Heart right ventricle (tissue), 16 donors: ENCODE measurements at regions not wholly inside any gene's neighbourhood (a gene's known extent, or its start where the extent isn't known, plus 50 kb on each side); places are given as distances from the start of the nearest gene placed in this dataset.

Experiments used
- ATAC-seq, 8 donors: fragments of 200-7000 bp; cut with Tn5 transposase; one replicate each; pipeline ENCODE4 v1.9.1; 2020; ENCODE audit warnings: mild to moderate bottlenecking in 8 of 8, moderate library complexity in 8 of 8, moderate number of reproducible peaks in 1 of 8
- DNase-seq, 2 donors: peaks; one replicate each; pipeline ENCODE4 v3.0.0-alpha.2; 2020
- H3K27ac ChIP-seq, 10 donors: fragments of 200-600 bp; sonication (generic) in 2 of 10; one replicate each; pipeline versions ENCODE4 v1.5.0 to v1.8.0; 2020 to 2022; ENCODE audit warnings: mild to moderate bottlenecking in 3 of 10
- H3K27me3 ChIP-seq, 7 donors: fragments of 200-600 bp; one replicate each; pipeline ENCODE4 v1.8.0; 2021 to 2022; ENCODE audit warnings: mild to moderate bottlenecking in 2 of 7
- H3K36me3 ChIP-seq, 9 donors: fragments of 200-600 bp; sonication (generic) in 1 of 9; one replicate each; pipeline versions ENCODE4 v1.5.0 to v1.8.0; 2020 to 2022; ENCODE audit warnings: mild to moderate bottlenecking in 2 of 9
- H3K4me1 ChIP-seq, 9 donors: fragments of 200-600 bp; sonication (generic) in 1 of 9; one replicate each; pipeline versions ENCODE4 v1.5.0 to v1.8.0; 2020 to 2022; ENCODE audit warnings: mild to moderate bottlenecking in 4 of 9
- H3K4me3 ChIP-seq, 10 donors: fragments of 200-600 bp; sonication (generic) in 2 of 10; one replicate each; pipeline versions ENCODE4 v1.5.0 to v1.8.0; 2020 to 2022; ENCODE audit warnings: mild to moderate bottlenecking in 7 of 10, moderate library complexity in 2 of 10
- H3K9me3 ChIP-seq, 11 donors: fragments of 200-600 bp in 10 of 11; sonication (generic) in 2 of 11; one replicate each; pipeline versions ENCODE4 v1.5.0 to v1.8.0; 2013 to 2022; ENCODE audit warnings: mild to moderate bottlenecking in 2 of 11, control low read depth in 1 of 11, moderate library complexity in 1 of 11
- CTCF ChIP-seq, 9 donors: fragments of 200-600 bp; sonication (generic) in 2 of 9; IDR thresholded peaks; one replicate each; pipeline versions ENCODE4 v1.5.0 to v1.8.0; 2021 to 2022; ENCODE audit warnings: antibody characterized with exemption in 9 of 9, mild to moderate bottlenecking in 5 of 9, moderate library complexity in 1 of 9
- WGBS, 2 donors: extraction: QIAGEN DNeasy Blood & Tissue Kit; methylation state at CpG; one replicate each; pipeline ENCODE4 v1.1.7; 2013; ENCODE audit warnings: inconsistent platforms in 1 of 2; 5-methylcytosine and 5-hydroxymethylcytosine counted together
- intact Hi-C, 10 donors: fragments of 100-400 bp; cut with DNase I; formaldehyde crosslinking; loops; one replicate each; pipeline versions ENCODE4 v1.11.1 to v1.14.2; 2022
- donor health status: Arrhythmogenic right ventricular cardiomyopathy.
- donor health status: ischemic (EF 13 %, LVEDD 7.1; RV severe dilation, severe dysfunction).
- donor health status: healthy with polysubstance abuse.
- donor health status: DM: no; HTN: yes; CAD: no.
- donor health status: DM: no; HTN: no; CAD: no.
- donor health status: ischemic (EF 25% LVEDD 6.9; RV normal size, moderate dysfunction).
- donor health status: ischemic (EF 25% LVEDD 5.7; RV mildly dilated, moderate dysfunction).
- donor health status: healthy.
- donor health status: DM: yes; HTN: yes; CAD: no.
- donor health status: Ischemic cardiomyopathy.
- donor health status: ischemic (EF 35%, LVEDD 5.7; RV mildly dilated, moderate dysfunction).
- donor health status: nonischemic (EF 11% LVEDD 7.7; RV severe dilation, severe dysfunction).
- donor health status: DM: yes; HTN: yes; CAD: no.
- donor health status: PGD.
- donor health status: ischemic (EF 29% LVEDD 5.4; RV normal size, mild dysfunction).
- donor health status: nonischemic (EF 23%, LVEDD 6.1; RV moderate dilation, normal function).

- no peak for DNase-seq
- no peak for ATAC-seq
- no peak for TF ChIP-seq CTCF (IDR thresholded peaks at IDR 0.05)
- no peaks in the 10 kb centered on the region for H3K36me3 ChIP-seq
- no peaks in the 10 kb centered on the region for H3K4me1 ChIP-seq
- WGBS, 2 donors: 91 to 94% methylated on average over 3 of the region's 3 CpGs
- H3K27me3 ChIP-seq: no peaks in the 10 kb centered on the region
- no peak overlapping the region for H3K27ac ChIP-seq
- H3K9me3 ChIP-seq: peaks cover 0 to 9% (median 0%) of the 10 kb centered on the region in 11 donors
- intact Hi-C loops: no loop called here
- no peak overlapping the region for H3K4me3 ChIP-seq
Observed at GRCh38 chr13:42384265-42384664, 112.3 kb downstream of the AKAP11 start.

GRCh38 chr13:42388326-42388725, 116.4 kb downstream of the AKAP11 start:
- Histone ChIP-seq H3K4me1 (peaks cover 0 to 5% (median 0%) of the 10 kb centered on the region in 9 donors), H3K4me3 (no peak overlapping the region), H3K27ac (no peak overlapping the region), H3K27me3 (peaks cover 0 to 5% (median 0%) of the 10 kb centered on the region in 7 donors), H3K36me3 (no peaks in the 10 kb centered on the region), H3K9me3 (no peaks in the 10 kb centered on the region)
- intact Hi-C loops: no loop called here
- no peak for ATAC-seq
- WGBS, 2 donors: 44 to 72% methylated on average over 2 of the region's 2 CpGs
- no peak for DNase-seq
- no peak for TF ChIP-seq CTCF (IDR thresholded peaks at IDR 0.05)

GRCh38 chr13:42389041-42389440, 117.1 kb downstream of the AKAP11 start:
- Histone ChIP-seq H3K4me3 (no peak overlapping the region), H3K27me3 (peaks cover 0 to 5% (median 0%) of the 10 kb centered on the region in 7 donors), H3K9me3 (no peaks in the 10 kb centered on the region), H3K4me1 (peaks cover 0 to 13% (median 0%) of the 10 kb centered on the region in 9 donors), H3K36me3 (no peaks in the 10 kb centered on the region), H3K27ac (no peak overlapping the region)
- intact Hi-C loops: no loop called here
- no peak for DNase-seq
- no peak for TF ChIP-seq CTCF (IDR thresholded peaks at IDR 0.05)
- no peak for ATAC-seq

GRCh38 chr13:42392180-42392579, 120.2 kb downstream of the AKAP11 start:
- intact Hi-C loops: no loop called here
- peaks cover 0 to 17% (median 0%) of the 10 kb centered on the region in 7 donors for H3K27me3 ChIP-seq
- ATAC-seq (no peak), DNase-seq (no peak)
- TF ChIP-seq CTCF (IDR thresholded peaks at IDR 0.05): no peak
- no peak overlapping the region for H3K4me3 ChIP-seq
- H3K4me1 ChIP-seq: peaks cover 0 to 26% (median 0%) of the 10 kb centered on the region in 9 donors
- no peaks in the 10 kb centered on the region for H3K36me3 ChIP-seq
- H3K9me3 ChIP-seq: no peaks in the 10 kb centered on the region
- 72 to 77% methylated on average over 1 of the region's 1 CpG for WGBS, 2 donors
- H3K27ac ChIP-seq: no peak overlapping the region
